ENCODE measurements at regions not wholly inside any gene's neighbourhood (a gene's known extent, or its start where the extent isn't known, plus 50 kb on each side); places are given as distances from the start of the nearest gene placed in this dataset.

- peaks cover 32% of the 10 kb centered on the region for H3K27me3 Mint-ChIP-seq (ENCODE audit: unreplicated experiment)
- H3K4me3 Mint-ChIP-seq (ENCODE audit: unreplicated experiment), result no peak overlapping the region
- DNase-seq (ENCODE audit: extremely low spot score, unreplicated experiment), result no peak
- H3K9me3 Mint-ChIP-seq (ENCODE audit: unreplicated experiment), result no peaks in the 10 kb centered on the region
- no peak overlapping the region for H3K27ac Mint-ChIP-seq (ENCODE audit: unreplicated experiment)
- H3K4me1 Mint-ChIP-seq (ENCODE audit: unreplicated experiment), result no peaks in the 10 kb centered on the region
- TF ChIP-seq CTCF (IDR thresholded peaks at IDR 0.05), result peak; percentile 88
- no peaks in the 10 kb centered on the region for H3K36me3 Mint-ChIP-seq (ENCODE audit: unreplicated experiment)
Observed at GRCh38 chr14:62126879-62127478, 364.8 kb downstream of the SNAPC1 start.

GRCh38 chr14:62130441-62130840 is 368.2 kb downstream of the SNAPC1 start:
- Mint-ChIP-seq H3K36me3 (ENCODE audit: unreplicated experiment) (no peaks in the 10 kb centered on the region), H3K4me1 (ENCODE audit: unreplicated experiment) (no peaks in the 10 kb centered on the region), H3K4me3 (ENCODE audit: unreplicated experiment) (no peak overlapping the region), H3K9me3 (ENCODE audit: unreplicated experiment) (no peaks in the 10 kb centered on the region), H3K27me3 (ENCODE audit: unreplicated experiment) (peaks cover 56% of the 10 kb centered on the region), H3K27ac (ENCODE audit: unreplicated experiment) (no peak overlapping the region)
- no peak for DNase-seq (ENCODE audit: extremely low spot score, unreplicated experiment)
- TF ChIP-seq CTCF (IDR thresholded peaks at IDR 0.05), result no peak

- Mint-ChIP-seq H3K27me3 (ENCODE audit: unreplicated experiment) (peaks cover 57% of the 10 kb centered on the region), H3K4me1 (ENCODE audit: unreplicated experiment) (no peaks in the 10 kb centered on the region), H3K27ac (ENCODE audit: unreplicated experiment) (no peak overlapping the region), H3K4me3 (ENCODE audit: unreplicated experiment) (no peak overlapping the region), H3K9me3 (ENCODE audit: unreplicated experiment) (no peaks in the 10 kb centered on the region), H3K36me3 (ENCODE audit: unreplicated experiment) (no peaks in the 10 kb centered on the region)
- no peak for DNase-seq (ENCODE audit: extremely low spot score, unreplicated experiment)
- no peak for TF ChIP-seq CTCF (IDR thresholded peaks at IDR 0.05)
Observed at GRCh38 chr14:62133776-62134550, 371.7 kb downstream of the SNAPC1 start.

- no peak for TF ChIP-seq CTCF (IDR thresholded peaks at IDR 0.05)
- no peak overlapping the region for H3K27ac Mint-ChIP-seq (ENCODE audit: unreplicated experiment)
- H3K36me3 Mint-ChIP-seq (ENCODE audit: unreplicated experiment), result no peaks in the 10 kb centered on the region
- H3K27me3 Mint-ChIP-seq (ENCODE audit: unreplicated experiment), result peaks cover 51% of the 10 kb centered on the region
- H3K9me3 Mint-ChIP-seq (ENCODE audit: unreplicated experiment), result no peaks in the 10 kb centered on the region
- DNase-seq (ENCODE audit: extremely low spot score, unreplicated experiment), result no peak
- H3K4me1 Mint-ChIP-seq (ENCODE audit: unreplicated experiment), result no peaks in the 10 kb centered on the region
- no peak overlapping the region for H3K4me3 Mint-ChIP-seq (ENCODE audit: unreplicated experiment)
Observed at GRCh38 chr14:62138593-62138992, 376.4 kb downstream of the SNAPC1 start.

GRCh38 chr14:62141139-62141538 is 378.9 kb downstream of the SNAPC1 start:
- H3K9me3 Mint-ChIP-seq (ENCODE audit: unreplicated experiment), result no peaks in the 10 kb centered on the region
- no peak for TF ChIP-seq CTCF (IDR thresholded peaks at IDR 0.05)

More at GRCh38 chr14:62141139-62141538, 378.9 kb downstream of the SNAPC1 start:
- Mint-ChIP-seq H3K27ac (ENCODE audit: unreplicated experiment) (no peak overlapping the region), H3K27me3 (ENCODE audit: unreplicated experiment) (peaks cover 53% of the 10 kb centered on the region), H3K4me3 (ENCODE audit: unreplicated experiment) (no peak overlapping the region), H3K4me1 (ENCODE audit: unreplicated experiment) (peaks cover 9% of the 10 kb centered on the region), H3K36me3 (ENCODE audit: unreplicated experiment) (no peaks in the 10 kb centered on the region)
- DNase-seq (ENCODE audit: extremely low spot score, unreplicated experiment), result no peak
